Endothelial cell of umbilical vein (primary cell): ENCODE measurements at regions not wholly inside any gene's neighbourhood (a gene's known extent, or its start where the extent isn't known, plus 50 kb on each side); places are given as distances from the start of the nearest gene placed in this dataset.

Experiments
- BruUV-seq: library from RNA; stranded (reverse); fragments of 400-500 nt; replicated peaks from 2 replicates; lab custom pipeline; 2021; lab: Mats Ljungman, UMichigan
- CTCF ChIA-PET: fragments of 300-600, 350-600 bp; sonication (Branson Sonifier 250); formaldehyde crosslinking; loops from one replicate; lab custom pipeline; 2021; ENCODE audit warnings: antibody characterized with exemption, inconsistent platforms; lab: Charles Lee
- POLR2A ChIA-PET: fragments of 300-600, 350-600 bp; sonication (Branson Sonifier 250); formaldehyde crosslinking; loops from one replicate; lab custom pipeline; 2021; ENCODE audit warnings: antibody characterized with exemption, inconsistent platforms; lab: Charles Lee
- DNase-seq: peaks from one replicate; pipeline ENCODE4 v3.0.0-alpha.2; 2011; ENCODE audit warnings: low read depth, low spot score
- FAIRE-seq: peaks from 2 replicates; lab custom pipeline; 2011; peaks lifted over from hg19 to GRCh38; lab: Jason Lieb, UNC
- H2AFZ ChIP-seq: 2 replicates; pipeline ENCODE4 v1.6.0; 2012; ENCODE audit warnings: low read depth, low read length, control low read depth, inconsistent platforms
- H3K27ac ChIP-seq: 2 replicates; pipeline ENCODE4 v1.5.1; 2011; ENCODE audit warnings: low read depth, mild to moderate bottlenecking, control low read depth, low read length, moderate library complexity; ENCODE audit not compliant: insufficient read depth
- H3K27me3 ChIP-seq, 2 experiments: 2 replicates each; pipeline versions ENCODE4 v1.6.0 to v1.6.1; 2011; ENCODE audit warnings: low read length in 2 of 2, mixed read lengths in 1 of 2; ENCODE audit not compliant: control insufficient read depth in 2 of 2, insufficient read depth in 2 of 2
- H3K36me3 ChIP-seq, 2 experiments: 2 replicates in 1 of 2; 3 replicates in 1 of 2; pipeline ENCODE4 v1.5.1; 2011; ENCODE audit warnings: low read length in 2 of 2, mild to moderate bottlenecking in 1 of 2, moderate library complexity in 1 of 2; ENCODE audit not compliant: control insufficient read depth in 2 of 2, insufficient read depth in 2 of 2; ENCODE audit errors: extremely low read depth in 1 of 2
- H3K4me1 ChIP-seq: 3 replicates; pipeline ENCODE4 v1.5.1; 2011; ENCODE audit warnings: mild to moderate bottlenecking, low read length; ENCODE audit not compliant: control insufficient read depth, insufficient read depth; ENCODE audit errors: extremely low read depth
- H3K4me2 ChIP-seq: 2 replicates; pipeline ENCODE4 v1.6.1; 2011; ENCODE audit warnings: low read length, control low read depth, mixed read lengths; ENCODE audit not compliant: insufficient read depth
- H3K4me3 ChIP-seq, 3 experiments: fragments of 200-600 bp in 1 of 3; sonication (generic), shearing (Covaris generic) in 1 of 3; replicated peaks in 1 of 3; 2 replicates each; pipeline ENCODE4 v1.5.1; 2011 to 2016; ENCODE audit warnings: control low read depth in 3 of 3, low read length in 3 of 3, mild to moderate bottlenecking in 2 of 3, inconsistent platforms in 1 of 3, low read depth in 1 of 3, moderate library complexity in 1 of 3; ENCODE audit not compliant: insufficient read depth in 1 of 3
- H3K79me2 ChIP-seq: 2 replicates; pipeline ENCODE4 v1.6.0; 2012; ENCODE audit warnings: low read length, inconsistent platforms; ENCODE audit not compliant: control insufficient read depth, insufficient read depth
- H3K9ac ChIP-seq: replicated peaks from 2 replicates; pipeline ENCODE3; 2011; ENCODE audit warnings: low read length, control low read depth; ENCODE audit not compliant: insufficient read depth; ENCODE audit errors: extremely low read depth
- H3K9me1 ChIP-seq: replicated peaks from 3 replicates; pipeline ENCODE4 v1.6.0; 2011; ENCODE audit warnings: mild to moderate bottlenecking, low read length; ENCODE audit not compliant: control insufficient read depth, insufficient read depth; ENCODE audit errors: extremely low read depth
- H3K9me3 ChIP-seq: replicated peaks from 2 replicates; pipeline ENCODE4 v1.5.1; 2012; ENCODE audit warnings: low read length, inconsistent platforms; ENCODE audit not compliant: control insufficient read depth, insufficient read depth
- H4K20me1 ChIP-seq: replicated peaks from 2 replicates; pipeline ENCODE3; 2011; ENCODE audit warnings: mild to moderate bottlenecking, low read length; ENCODE audit not compliant: control insufficient read depth, insufficient read depth; ENCODE audit errors: extremely low read depth
- CTCF ChIP-seq, 2 donors: IDR thresholded peaks; 1 replicate in 1 of 2; 2 replicates in 1 of 2; pipeline ENCODE4 v1.5.1; 2011; ENCODE audit warnings: low read length in 2 of 2, mild to moderate bottlenecking in 2 of 2, moderate library complexity in 2 of 2, control low read depth in 1 of 2, inconsistent platforms in 1 of 2, low read depth in 1 of 2; ENCODE audit not compliant: insufficient read depth in 1 of 2; ENCODE audit errors: extremely low read depth in 1 of 2
- FOS ChIP-seq: IDR thresholded peaks from 2 replicates; pipeline ENCODE4 v1.6.1; 2011; ENCODE audit warnings: mild to moderate bottlenecking, low read length, moderate library complexity, borderline replicate concordance; ENCODE audit not compliant: insufficient read depth
- MAX ChIP-seq: IDR thresholded peaks from 2 replicates; pipeline ENCODE4 v1.6.1; 2011; ENCODE audit not compliant: insufficient read depth, insufficient read length
- MYC ChIP-seq: IDR thresholded peaks from one replicate; pipeline ENCODE4 v1.6.1; 2011; ENCODE audit warnings: mild to moderate bottlenecking, low read depth, low read length
- POLR2A ChIP-seq: IDR thresholded peaks from 2 replicates; pipeline ENCODE4 v1.6.1; 2012; ENCODE audit warnings: low read depth, mild to moderate bottlenecking, control low read depth, low read length
- POLR2AphosphoS5 ChIP-seq: IDR thresholded peaks from 2 replicates; pipeline ENCODE4 v1.6.1; 2012; ENCODE audit warnings: low read depth, mild to moderate bottlenecking, control low read depth, low read length, moderate library complexity; ENCODE audit not compliant: insufficient read depth
- dilution Hi-C: fragments of 300-500 bp; cut with MboI; formaldehyde crosslinking; loops from one replicate; pipeline ENCODE4 v1.15.0; 2019; ENCODE audit warnings: low sequenced_read_pairs; ENCODE audit not compliant: extremely low pct_ligation_motif_present
- intact Hi-C: fragments of 100-400 bp; cut with micrococcal nuclease; formaldehyde crosslinking; loops from one replicate; pipeline ENCODE4 v1.10.0; 2022

DNA sequence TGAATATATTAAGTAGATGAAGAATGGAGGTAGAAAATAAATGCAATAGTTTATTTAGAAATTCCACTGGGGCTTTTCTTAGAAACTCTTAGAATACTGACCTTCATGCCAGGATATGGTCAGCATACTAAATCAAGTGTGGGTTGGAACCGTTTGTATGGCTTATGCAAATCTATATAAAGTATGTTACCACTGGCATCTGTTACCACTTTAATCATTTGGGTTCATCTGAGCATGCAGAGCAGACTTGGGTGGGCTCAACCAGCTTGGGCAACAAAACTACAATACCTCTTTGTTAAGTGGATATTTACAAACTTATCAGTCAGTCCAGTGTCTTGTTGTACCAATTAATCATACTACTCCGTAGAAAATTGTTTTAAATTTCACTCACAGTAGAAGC, 125.8 kb downstream of the CRPPA start:
- no peaks in the 10 kb centered on the region for H3K27me3 ChIP-seq
- intact Hi-C loops, result no loop called here
- no TSS peak for BruUV-seq
- no peaks in the 10 kb centered on the region for H3K79me2 ChIP-seq
- H3K9ac ChIP-seq, result no peak overlapping the region
- dilution Hi-C loops, result no loop called here
- TF ChIP-seq MYC (no peak), MAX (no peak), POLR2A (no peak), CTCF (IDR thresholded peaks at IDR 0.05; ENCODE audit: extremely low read depth in 1 of 2, insufficient read depth in 1 of 2, low read depth in 1 of 2, low read length in 2 of 2) (no peak), FOS (no peak), POLR2AphosphoS5 (no peak)
- no peaks in the 10 kb centered on the region for H3K4me1 ChIP-seq
- ChIA-PET POLR2A (no interaction called here), CTCF (interaction anchor here (1.3 kb wide), 1 partner anchor 12 kb away, joined by 3 read pairs; no protein-coding TSS in a partner anchor)
- no peak overlapping the region for H3K4me3 ChIP-seq
- H3K9me1 ChIP-seq, result no peaks in the 10 kb centered on the region
- no peaks in the 10 kb centered on the region for H3K36me3 ChIP-seq
- DNase-seq, result no peak
- H3K9me3 ChIP-seq, result no peaks in the 10 kb centered on the region
- H4K20me1 ChIP-seq, result no peaks in the 10 kb centered on the region
- FAIRE-seq, result no peak
- no peak overlapping the region for H3K4me2 ChIP-seq
- no peak overlapping the region for H3K27ac ChIP-seq
- no peak overlapping the region for H2AFZ ChIP-seq
